SK-N-MC (cell line): ENCODE measurements at regions not wholly inside any gene's neighbourhood (a gene's known extent, or its start where the extent isn't known, plus 50 kb on each side); places are given as distances from the start of the nearest gene placed in this dataset.

Experiments
- EZH2 ChIP-seq: fragments of 200-600 bp; sonication (generic); IDR thresholded peaks from one replicate; pipeline ENCODE4 v1.6.1; 2017; ENCODE audit warnings: antibody characterized with exemption
- POLR2AphosphoS5 ChIP-seq: IDR thresholded peaks from 2 replicates; pipeline ENCODE4 v1.6.1; 2012; ENCODE audit warnings: mild to moderate bottlenecking, low read depth, low read length, borderline replicate concordance

- TF ChIP-seq POLR2AphosphoS5 (no peak), EZH2 (no peak)
These were observed 95.0 kb upstream of the OTX2 start for GRCh38 chr14:56905282-56905681.
